ENCODE measurements at regions not wholly inside any gene's neighbourhood (a gene's known extent, or its start where the extent isn't known, plus 50 kb on each side); places are given as distances from the start of the nearest gene placed in this dataset.

DNA sequence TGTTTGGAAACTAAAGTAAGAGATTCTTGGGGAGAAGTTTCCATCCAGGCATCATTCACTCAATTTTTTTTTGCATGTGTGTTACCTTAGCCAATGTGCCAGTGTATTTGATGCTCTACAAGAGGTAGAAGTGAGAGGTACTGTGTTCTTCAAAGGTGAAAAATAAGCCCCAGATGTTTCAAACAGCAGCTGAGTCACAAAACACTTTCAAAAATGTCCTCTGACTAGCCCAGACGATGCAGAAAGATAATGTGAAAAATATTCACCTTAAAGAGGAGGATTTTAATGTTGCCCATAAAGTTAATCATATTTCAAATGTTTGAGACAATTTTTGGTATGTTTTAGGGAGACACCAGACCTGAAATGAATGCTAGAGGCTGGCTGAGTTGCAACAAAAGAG is 107.7 kb upstream of the RASGRP1 start:
- DNase-seq (ENCODE audit: low read depth in 2 of 2): no peak

DNA sequence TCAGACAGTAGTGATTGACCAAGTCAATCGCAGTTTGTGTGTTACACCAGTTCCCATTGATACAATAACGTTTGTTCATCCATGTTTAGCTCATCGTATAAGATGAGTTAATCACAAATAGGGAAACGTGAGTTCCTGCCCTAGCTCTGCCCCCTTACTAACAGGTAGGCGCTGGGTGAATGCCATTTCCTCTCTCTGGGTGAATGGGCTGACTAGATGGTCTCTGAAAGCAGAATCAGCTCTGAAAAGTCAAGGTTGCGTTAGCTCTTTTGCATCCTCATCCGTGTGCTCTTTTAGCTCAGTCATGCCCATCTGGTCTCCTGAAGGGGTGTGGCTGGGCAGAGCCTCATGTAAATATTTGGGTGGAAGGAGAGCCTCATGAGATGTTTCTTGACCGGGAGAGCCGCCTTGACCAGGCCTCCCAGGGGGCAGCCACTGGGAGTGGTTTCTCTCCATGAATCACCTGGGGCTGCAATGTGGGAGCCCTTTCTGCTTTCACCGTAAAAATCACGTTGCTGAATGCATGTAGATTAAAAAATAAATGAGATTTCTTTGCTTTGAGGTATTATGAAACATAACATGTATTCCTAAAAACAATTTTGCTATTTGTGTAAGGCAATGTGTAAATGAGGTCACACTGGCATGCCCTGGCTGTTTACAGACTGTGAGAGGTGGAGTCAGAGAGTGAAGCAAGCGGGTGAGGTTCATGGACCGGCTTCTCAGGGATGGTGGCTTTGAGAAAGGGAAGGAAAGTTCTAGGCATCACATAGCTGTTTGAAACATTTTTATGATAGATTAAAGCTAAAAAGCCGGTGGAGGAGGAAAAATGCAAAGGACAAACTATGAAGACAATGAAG is 108.4 kb upstream of the RASGRP1 start:
- DNase-seq (ENCODE audit: low read depth in 2 of 2): no peak

DNA sequence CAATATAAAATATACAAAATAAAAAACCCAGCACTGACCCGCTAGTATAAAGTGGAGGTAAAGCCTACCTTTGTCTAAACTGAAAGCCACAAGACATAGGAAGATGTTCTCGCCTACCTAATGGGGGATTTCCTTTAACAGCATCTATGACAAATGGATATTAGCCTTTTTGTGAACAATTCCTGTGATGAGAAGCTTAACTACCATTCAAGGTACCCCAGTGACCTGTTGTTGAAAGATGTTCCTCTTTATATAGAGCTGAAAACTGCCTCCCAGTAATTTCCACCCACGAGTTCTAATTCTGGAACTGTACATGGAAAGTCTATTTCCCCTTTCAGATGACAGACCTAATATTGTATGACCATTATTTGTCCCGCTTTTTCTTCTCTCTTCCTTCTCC is 109.8 kb upstream of the RASGRP1 start:
- DNase-seq (ENCODE audit: low read depth in 2 of 2): no peak

DNA sequence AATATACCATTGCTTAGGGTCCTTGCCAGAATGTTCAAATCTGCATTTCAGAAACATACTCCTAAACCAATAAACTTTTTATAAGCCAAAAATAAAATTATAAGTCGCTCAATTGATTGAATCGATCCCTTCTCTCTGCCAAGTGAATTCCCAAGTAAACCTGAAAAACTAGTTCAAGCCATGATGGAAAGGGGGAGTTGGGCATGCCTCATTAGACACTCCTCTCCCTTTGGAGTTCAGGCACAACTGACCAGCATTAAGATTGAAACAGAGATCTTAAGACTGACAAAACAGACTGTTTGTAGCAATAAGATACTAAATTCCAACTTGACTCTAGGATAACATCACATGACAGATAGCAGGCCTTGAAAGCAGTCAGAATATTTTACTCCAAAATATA is 113.7 kb upstream of the RASGRP1 start:
- no peak for DNase-seq (ENCODE audit: low read depth in 2 of 2)

- DNase-seq (ENCODE audit: low read depth in 2 of 2): no peak
These were observed 116.2 kb upstream of the RASGRP1 start for GRCh38 chr15:38680775-38681174.

DNA sequence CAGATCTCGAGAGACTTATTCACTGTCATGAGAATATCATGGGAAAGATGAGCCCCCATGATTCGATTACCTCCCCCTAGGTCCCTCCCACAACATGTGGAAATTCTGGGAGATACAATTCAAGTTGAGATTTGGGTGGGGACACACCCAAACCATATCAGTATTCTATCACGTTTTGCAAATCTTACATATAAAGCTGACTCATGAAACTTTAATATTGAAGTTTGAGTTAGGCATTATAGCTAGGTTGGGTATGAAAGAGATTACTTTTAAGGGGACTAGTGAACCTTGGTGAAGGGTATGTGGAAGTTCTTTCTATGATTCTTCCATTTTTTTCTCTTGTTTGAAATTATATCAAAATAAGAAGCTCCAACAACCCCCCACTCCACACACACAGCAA is 117.7 kb upstream of the RASGRP1 start:
- DNase-seq (ENCODE audit: low read depth in 2 of 2): no peak

DNA sequence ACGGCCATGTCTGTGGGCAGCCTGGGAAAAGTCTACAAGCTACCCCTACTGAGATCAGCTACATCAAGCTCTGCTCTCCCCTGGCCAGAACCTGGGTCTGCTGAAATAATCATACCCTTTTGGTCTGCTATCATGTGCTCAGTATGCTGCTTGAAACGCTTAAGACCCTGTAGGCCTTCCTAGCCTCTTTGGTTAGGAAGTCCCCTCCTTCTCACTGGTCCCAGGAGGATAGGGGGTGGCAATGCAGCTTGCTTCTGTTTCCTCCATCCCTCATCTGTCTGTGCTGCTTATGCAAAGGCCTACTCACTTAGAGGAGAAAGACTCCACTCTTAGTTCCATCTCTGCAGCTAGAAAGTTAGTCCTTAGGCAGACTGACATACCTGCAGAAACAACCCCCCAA is 118.2 kb upstream of the RASGRP1 start:
- DNase-seq (ENCODE audit: low read depth in 2 of 2): no peak

DNA sequence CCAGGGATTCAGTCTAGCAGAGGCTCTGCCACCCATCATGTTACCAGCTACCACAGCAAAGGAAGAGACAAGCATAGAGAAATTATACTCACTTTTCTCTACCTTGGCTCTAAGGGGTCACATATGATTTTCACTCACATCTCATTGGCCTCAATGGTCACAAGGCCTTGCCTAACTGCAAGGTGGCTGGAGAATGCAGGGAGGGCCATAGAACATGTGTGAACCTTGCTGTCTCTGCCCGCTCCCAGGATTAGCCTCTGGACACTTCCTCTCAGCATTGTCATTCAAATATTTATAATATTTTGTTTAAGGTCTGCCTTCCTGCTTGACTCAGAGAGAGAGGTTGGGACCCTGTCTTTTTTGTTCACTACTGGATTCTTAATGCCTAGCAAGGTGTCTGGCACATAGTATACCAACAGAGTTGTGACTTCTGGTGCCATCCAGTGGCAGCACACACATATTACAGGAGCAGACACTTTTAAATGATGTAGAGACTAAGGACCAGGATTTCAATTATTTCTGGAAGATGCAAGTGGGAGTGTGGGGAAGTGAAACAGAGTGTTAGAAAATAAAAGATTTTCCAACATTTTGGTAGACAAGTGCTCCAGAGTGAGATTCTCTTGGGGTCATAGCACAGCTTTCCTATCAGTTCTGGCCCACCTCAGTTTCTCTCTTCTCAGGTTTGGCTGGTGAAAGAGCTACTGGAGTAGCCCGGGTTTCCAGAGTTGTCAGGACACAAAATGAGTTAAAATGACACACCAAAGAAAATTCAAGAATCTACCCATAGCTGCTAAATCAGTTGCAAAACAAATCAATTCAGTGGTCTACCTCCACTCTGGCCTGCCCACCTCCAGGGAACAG is 119.0 kb upstream of the RASGRP1 start:
- peak; percentile 37 to 62 for DNase-seq (ENCODE audit: low read depth in 2 of 2)

- no peak for DNase-seq (ENCODE audit: low read depth in 2 of 2)
These were observed 119.9 kb upstream of the RASGRP1 start for GRCh38 chr15:38684440-38685010.

- DNase-seq (ENCODE audit: low read depth in 2 of 2): no peak
These were observed 121.2 kb upstream of the RASGRP1 start for GRCh38 chr15:38685686-38686339.

DNA sequence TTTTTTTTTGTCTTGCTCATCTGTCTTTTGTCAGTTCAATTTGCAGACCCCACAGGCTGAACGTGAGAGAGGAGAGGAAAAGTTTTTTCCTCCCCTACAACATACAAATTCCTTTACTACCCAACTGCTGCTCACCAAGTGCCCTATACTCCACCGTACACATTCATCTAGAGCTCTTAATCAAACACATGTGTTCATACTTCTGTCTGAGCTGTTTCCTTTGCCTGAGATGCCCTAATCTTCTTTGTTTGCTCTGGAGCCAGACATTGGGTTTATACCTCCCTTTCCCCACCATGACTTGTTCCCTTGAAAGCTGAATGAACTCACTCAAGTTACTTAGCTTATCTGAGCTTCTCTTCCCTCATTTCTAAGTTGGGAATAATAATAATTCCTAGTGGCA is 122.7 kb upstream of the RASGRP1 start:
- DNase-seq (ENCODE audit: low read depth in 2 of 2): no peak

DNA sequence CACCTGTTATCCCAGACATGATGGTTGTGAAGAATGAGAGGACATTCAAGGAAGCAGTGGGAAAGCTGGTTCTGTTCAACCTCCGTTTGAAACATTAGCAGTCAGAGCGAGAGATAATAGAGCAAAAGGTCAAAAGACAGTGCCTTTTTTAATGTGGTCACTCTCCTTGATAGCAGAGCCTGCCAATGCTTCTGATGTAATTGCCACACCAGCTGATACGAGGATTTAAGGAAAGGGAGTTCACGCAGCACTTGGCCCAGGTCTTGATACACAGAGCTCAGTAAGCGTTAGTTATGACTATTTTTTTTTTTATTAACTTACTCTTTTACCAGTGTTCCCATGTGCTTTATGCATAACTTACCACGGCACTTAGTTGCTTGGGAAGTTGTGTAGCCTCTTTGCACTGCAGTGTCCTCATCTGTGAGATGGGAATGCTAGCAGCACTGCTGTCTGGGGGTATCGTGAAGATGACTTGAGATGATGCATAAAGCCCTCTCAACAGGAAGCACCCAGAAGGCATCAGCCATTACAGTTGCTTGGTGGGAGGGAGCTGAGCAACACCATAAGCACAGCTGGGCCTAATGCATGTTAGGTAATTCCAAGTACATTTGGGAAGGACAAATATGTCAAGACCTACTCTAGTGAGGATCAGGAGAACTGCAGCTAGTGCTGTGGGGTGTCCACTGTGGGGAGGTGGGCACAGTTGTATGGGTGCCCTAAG is 123.3 kb upstream of the RASGRP1 start:
- no peak for DNase-seq (ENCODE audit: low read depth in 2 of 2)

- DNase-seq (ENCODE audit: low read depth in 2 of 2): no peak
These were observed 124.1 kb upstream of the RASGRP1 start for GRCh38 chr15:38688761-38689160.

- no peak for DNase-seq (ENCODE audit: low read depth in 2 of 2)
These were observed 124.9 kb upstream of the RASGRP1 start for GRCh38 chr15:38689522-38689921.

DNA sequence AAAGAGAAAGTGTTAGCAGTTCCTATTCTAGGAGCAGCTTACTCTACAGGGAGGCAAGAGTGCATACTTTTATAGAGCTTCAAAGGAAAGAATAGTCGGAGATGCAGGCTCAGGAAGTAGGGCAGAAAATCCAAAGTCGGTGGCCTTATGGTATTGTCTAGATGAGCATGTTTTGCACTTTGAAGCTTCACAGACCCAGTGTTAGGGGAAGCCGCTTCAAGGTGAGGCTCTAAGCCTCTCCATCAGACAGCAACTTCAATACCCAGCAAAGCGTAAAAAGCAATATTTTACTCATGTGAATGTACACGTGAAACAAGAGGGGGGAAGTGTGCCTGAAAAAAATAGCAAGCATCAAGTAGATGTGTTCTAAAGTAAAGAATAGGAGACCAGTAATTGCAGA is 125.6 kb upstream of the RASGRP1 start:
- DNase-seq (ENCODE audit: low read depth in 2 of 2): no peak

- peak; percentile 42 to 74 for DNase-seq (ENCODE audit: low read depth in 2 of 2)
These were observed 126.2 kb upstream of the RASGRP1 start for GRCh38 chr15:38690719-38691332.

GRCh38 chr15:38691377-38691776 is 126.8 kb upstream of the RASGRP1 start:
- no peak for DNase-seq (ENCODE audit: low read depth in 2 of 2)

DNA sequence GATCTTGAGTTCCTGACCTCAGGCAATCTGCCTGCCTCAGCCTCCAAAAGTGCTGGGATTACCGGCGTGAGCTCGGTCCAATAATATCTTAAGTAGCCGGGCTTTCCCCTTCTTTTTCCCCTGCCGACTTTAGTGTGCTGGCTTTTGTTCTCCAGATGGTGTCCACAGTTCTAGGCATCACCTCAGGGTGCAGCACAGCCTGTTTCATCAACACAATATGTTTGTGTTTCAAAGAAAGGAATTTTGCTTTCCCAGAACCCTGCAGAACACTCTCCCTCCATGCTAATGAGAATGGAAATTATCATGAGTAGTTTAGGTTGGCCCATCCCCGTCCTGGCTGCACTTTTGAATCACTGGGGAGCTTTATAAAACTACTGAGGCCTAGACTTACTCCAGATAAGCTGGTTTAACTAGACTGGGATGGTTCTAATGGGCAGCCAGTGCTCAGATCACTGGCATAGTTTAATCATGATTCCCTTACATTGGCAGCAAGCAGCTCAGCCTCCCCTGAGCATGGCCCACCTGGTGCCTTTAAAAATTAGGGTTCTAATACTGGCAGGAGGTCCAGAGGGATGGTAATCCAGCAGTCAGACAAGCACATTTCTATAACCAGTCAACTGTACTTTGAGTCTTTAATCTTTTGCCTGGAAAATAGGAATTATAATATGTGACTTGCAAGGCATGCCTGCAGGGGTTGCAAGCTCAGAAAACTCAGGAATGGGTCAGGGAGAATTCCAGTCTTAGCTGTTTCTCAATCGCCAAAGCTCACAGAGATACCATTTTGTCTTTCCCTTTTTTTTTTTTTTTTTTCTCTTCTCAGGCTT is 127.6 kb upstream of the RASGRP1 start:
- DNase-seq (ENCODE audit: low read depth in 2 of 2): no peak

- no peak for DNase-seq (ENCODE audit: low read depth in 2 of 2)
These were observed 128.1 kb upstream of the RASGRP1 start for GRCh38 chr15:38692789-38693062.

Measured in dermis microvascular lymphatic vessel endothelial cell (primary cell).